Hepatocyte (in vitro differentiated cells): ENCODE measurements at regions not wholly inside any gene's neighbourhood (a gene's known extent, or its start where the extent isn't known, plus 50 kb on each side); places are given as distances from the start of the nearest gene placed in this dataset.

ENCODE experiments used
- EZH2 ChIP-seq: fragments of 200-600 bp; sonication (generic); IDR thresholded peaks from 2 replicates; pipeline ENCODE4 v1.6.1; 2016; ENCODE audit warnings: antibody characterized with exemption, mild to moderate bottlenecking, borderline replicate concordance
- EZH2phosphoT487 ChIP-seq: fragments of 200-600 bp; sonication (generic); IDR thresholded peaks from one replicate; pipeline ENCODE4 v1.6.1; 2018; ENCODE audit warnings: antibody characterized with exemption, mild to moderate bottlenecking, low read depth, moderate library complexity; ENCODE audit not compliant: unreplicated experiment, severe bottlenecking
- TF ChIP-seq, protein P1 (sequence below): fragments of 200-600 bp; sonication (generic); IDR thresholded peaks from 2 replicates; pipeline ENCODE4 v1.5.1; 2016; ENCODE audit warnings: antibody characterized with exemption, mild to moderate bottlenecking; ENCODE audit not compliant: poor library complexity

DNA sequence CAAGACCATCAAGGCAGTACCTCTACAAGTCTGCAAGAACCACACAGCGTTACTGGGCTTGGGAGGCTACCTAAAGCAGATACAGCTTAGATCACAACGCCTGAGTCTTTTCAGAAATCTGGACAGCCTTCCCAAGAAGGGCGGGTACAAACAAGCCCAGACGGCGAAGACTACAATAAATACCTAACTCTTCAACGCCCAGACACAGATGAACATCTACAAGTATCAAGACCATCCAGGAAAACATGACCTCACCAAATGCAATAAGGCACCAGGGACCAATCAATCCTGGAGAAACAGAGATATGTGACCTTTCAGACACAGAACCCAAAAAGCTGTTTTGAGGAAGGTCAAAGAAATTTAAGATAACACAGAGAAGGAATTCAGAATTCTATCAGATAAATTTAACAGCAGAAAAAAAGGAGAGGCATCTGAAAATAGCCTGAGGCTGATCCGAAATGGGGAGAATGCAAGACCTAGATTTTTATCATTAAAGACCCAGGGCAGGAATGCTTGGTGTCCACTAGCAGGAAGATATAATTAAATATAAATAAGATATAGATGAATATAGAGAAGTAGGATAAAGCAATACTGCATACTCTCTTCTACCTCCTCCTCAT lies 131.7 kb upstream of the COL21A1 start:
- TF ChIP-seq, protein P1, sequence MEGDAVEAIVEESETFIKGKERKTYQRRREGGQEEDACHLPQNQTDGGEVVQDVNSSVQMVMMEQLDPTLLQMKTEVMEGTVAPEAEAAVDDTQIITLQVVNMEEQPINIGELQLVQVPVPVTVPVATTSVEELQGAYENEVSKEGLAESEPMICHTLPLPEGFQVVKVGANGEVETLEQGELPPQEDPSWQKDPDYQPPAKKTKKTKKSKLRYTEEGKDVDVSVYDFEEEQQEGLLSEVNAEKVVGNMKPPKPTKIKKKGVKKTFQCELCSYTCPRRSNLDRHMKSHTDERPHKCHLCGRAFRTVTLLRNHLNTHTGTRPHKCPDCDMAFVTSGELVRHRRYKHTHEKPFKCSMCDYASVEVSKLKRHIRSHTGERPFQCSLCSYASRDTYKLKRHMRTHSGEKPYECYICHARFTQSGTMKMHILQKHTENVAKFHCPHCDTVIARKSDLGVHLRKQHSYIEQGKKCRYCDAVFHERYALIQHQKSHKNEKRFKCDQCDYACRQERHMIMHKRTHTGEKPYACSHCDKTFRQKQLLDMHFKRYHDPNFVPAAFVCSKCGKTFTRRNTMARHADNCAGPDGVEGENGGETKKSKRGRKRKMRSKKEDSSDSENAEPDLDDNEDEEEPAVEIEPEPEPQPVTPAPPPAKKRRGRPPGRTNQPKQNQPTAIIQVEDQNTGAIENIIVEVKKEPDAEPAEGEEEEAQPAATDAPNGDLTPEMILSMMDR: no peak
- TF ChIP-seq EZH2 (no peak), EZH2phosphoT487 (no peak)
